ENCODE measurements at regions not wholly inside any gene's neighbourhood (a gene's known extent, or its start where the extent isn't known, plus 50 kb on each side); places are given as distances from the start of the nearest gene placed in this dataset.

DNA sequence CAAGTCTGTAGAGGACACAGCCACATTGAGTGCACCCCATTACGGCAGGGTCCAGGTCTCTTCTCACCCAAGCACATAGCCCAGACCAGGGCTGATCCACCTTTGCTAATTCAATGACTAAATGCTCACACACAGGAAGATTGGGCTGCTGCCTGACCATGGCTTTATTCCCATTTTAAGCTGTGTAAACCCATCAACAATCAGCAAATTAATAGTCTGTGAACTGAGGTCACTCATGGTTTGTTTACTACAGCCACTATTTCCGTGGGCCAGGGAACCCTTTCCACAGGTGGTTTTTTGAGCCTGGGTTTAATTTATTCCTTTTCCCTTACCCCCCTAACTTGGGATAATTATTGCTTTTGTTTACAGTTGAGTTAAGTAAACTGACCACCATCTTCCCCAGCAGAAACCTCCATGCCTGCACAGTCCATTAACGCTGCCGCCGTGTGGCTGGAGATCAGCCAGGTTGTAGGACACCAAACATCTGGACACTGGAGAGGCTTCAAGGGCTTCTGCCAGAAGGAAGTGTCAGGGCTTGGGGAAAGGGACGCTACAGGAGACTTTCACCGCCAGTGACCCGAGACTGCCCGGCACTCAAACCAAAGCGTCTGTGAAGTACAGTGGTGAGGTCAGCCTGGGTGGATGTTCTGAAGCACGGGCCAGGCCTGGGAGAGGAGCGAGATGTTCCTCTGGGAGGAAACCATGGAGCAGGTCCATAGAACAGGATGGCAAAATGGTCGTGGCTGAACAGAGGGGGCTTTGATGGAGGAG, 282.9 kb downstream of the DYSF start:
- TF ChIP-seq POLR2A (IDR thresholded peaks at IDR 0.05; ENCODE audit: control extremely low read depth in 1 of 2, low read depth in 2 of 2, low read length in 2 of 2) (no peak), RBBP5 (IDR thresholded peaks at IDR 0.05; ENCODE audit: borderline replicate concordance, low read depth, low read length) (no peak), BRCA1 (IDR thresholded peaks at IDR 0.05; ENCODE audit: low read depth, low read length) (no peak), E2F6 (IDR thresholded peaks at IDR 0.05) (no peak), GTF2F1 (IDR thresholded peaks at IDR 0.05; ENCODE audit: borderline replicate concordance, low read depth, low read length) (no peak), CHD2 (IDR thresholded peaks at IDR 0.05; ENCODE audit: low read length) (no peak)
- TF ChIP-seq, protein P1, sequence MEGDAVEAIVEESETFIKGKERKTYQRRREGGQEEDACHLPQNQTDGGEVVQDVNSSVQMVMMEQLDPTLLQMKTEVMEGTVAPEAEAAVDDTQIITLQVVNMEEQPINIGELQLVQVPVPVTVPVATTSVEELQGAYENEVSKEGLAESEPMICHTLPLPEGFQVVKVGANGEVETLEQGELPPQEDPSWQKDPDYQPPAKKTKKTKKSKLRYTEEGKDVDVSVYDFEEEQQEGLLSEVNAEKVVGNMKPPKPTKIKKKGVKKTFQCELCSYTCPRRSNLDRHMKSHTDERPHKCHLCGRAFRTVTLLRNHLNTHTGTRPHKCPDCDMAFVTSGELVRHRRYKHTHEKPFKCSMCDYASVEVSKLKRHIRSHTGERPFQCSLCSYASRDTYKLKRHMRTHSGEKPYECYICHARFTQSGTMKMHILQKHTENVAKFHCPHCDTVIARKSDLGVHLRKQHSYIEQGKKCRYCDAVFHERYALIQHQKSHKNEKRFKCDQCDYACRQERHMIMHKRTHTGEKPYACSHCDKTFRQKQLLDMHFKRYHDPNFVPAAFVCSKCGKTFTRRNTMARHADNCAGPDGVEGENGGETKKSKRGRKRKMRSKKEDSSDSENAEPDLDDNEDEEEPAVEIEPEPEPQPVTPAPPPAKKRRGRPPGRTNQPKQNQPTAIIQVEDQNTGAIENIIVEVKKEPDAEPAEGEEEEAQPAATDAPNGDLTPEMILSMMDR (IDR thresholded peaks at IDR 0.05; ENCODE audit: control extremely low read depth in 1 of 3, insufficient read depth in 1 of 3, low read depth in 1 of 3, low read length in 3 of 3): no peak
